ENCODE measurements at regions not wholly inside any gene's neighbourhood (a gene's known extent, or its start where the extent isn't known, plus 50 kb on each side); places are given as distances from the start of the nearest gene placed in this dataset.
A peak's percentile ranks its signal among the peaks of the same experiment; 100 is the strongest.

DNA sequence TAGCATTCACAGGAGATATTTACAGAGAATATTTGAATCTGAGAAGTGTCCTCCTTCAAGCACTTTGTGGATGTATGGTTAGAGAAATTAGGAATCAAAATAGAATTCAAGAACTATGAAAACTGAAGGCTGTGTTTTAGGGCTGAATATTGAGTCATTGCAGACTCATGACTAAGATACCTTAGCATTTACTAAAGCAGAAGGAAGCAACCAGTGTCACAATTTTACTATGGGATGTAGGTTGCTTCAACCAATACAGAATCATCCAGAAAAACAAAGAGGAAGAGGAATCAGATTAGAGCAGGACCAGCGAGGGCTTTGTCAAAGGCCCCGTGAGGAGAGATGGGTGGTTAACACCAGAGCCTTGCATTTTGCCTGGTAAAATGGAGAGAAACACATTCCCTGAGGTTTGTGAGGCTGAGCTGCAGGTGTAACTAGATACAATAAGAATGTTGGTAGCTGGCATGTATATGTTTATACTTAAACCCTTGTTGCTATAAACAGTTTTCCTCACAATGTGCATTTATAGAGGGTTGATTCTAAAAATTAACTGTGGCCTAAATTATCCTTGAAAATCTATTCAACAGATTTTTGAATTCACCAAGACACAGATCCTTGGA is 518.1 kb downstream of the AGTPBP1 start:
- intact Hi-C loops (cut with DNase I) = no loop called here
- TF ChIP-seq, protein P1, sequence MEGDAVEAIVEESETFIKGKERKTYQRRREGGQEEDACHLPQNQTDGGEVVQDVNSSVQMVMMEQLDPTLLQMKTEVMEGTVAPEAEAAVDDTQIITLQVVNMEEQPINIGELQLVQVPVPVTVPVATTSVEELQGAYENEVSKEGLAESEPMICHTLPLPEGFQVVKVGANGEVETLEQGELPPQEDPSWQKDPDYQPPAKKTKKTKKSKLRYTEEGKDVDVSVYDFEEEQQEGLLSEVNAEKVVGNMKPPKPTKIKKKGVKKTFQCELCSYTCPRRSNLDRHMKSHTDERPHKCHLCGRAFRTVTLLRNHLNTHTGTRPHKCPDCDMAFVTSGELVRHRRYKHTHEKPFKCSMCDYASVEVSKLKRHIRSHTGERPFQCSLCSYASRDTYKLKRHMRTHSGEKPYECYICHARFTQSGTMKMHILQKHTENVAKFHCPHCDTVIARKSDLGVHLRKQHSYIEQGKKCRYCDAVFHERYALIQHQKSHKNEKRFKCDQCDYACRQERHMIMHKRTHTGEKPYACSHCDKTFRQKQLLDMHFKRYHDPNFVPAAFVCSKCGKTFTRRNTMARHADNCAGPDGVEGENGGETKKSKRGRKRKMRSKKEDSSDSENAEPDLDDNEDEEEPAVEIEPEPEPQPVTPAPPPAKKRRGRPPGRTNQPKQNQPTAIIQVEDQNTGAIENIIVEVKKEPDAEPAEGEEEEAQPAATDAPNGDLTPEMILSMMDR (IDR thresholded peaks at IDR 0.05; ENCODE audit: borderline replicate concordance, extremely low read depth, insufficient read depth) = no peak
- no peak overlapping the region for H3K9ac ChIP-seq (ENCODE audit: low read length in 3 of 3)
- FAIRE-seq (no peak), DNase-seq (peak in 3 of 5 donors; percentile 33 to 68 (median 56))
- no peaks in the 10 kb centered on the region for H3K4me1 ChIP-seq (ENCODE audit: control insufficient read depth in 2 of 3, insufficient read depth in 2 of 3, low read depth in 1 of 3, low read length in 3 of 3)
- H3K36me3 ChIP-seq (ENCODE audit: control insufficient read depth in 2 of 3, insufficient read depth in 3 of 3, low read length in 3 of 3) = no peaks in the 10 kb centered on the region
- H3K9me3 ChIP-seq (ENCODE audit: control insufficient read depth in 2 of 3, insufficient read depth in 1 of 3, low read length in 3 of 3) = no peaks in the 10 kb centered on the region
- H3K27me3 ChIP-seq (ENCODE audit: control insufficient read depth, insufficient read depth, low read length) = no peaks in the 10 kb centered on the region
- no peak overlapping the region for H3K4me3 ChIP-seq (ENCODE audit: low read length in 3 of 3)
- no peak overlapping the region for H3K27ac ChIP-seq (ENCODE audit: low read depth in 2 of 2, low read length in 2 of 2)

DNA sequence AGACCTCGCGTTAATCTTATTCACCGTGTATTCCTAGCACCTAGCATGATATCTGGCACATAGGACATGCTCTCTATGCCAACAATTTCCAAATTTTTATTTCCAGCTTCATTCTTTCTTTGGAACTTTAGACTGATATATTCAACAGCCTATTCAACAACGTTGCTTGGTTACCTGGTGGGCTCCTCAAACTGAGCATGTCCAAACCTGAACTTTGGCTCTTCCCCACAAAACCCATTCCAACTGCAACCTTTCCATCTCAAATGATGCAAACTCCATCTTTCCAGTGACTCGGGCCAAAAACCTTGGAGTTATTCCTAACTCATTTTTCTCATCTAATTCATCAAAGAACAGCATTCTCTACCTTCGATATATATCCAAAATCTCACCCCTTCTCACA is 525.2 kb downstream of the AGTPBP1 start:
- no peaks in the 10 kb centered on the region for H3K4me1 ChIP-seq (ENCODE audit: control insufficient read depth in 2 of 3, insufficient read depth in 2 of 3, low read depth in 1 of 3, low read length in 3 of 3)
- no peaks in the 10 kb centered on the region for H3K9me3 ChIP-seq (ENCODE audit: control insufficient read depth in 2 of 3, insufficient read depth in 1 of 3, low read length in 3 of 3)
- TF ChIP-seq, protein P1 (IDR thresholded peaks at IDR 0.05; ENCODE audit: borderline replicate concordance, extremely low read depth, insufficient read depth) = no peak
- FAIRE-seq (no peak), DNase-seq (no peak)
- H3K4me3 ChIP-seq (ENCODE audit: low read length in 3 of 3) = no peak overlapping the region
- H3K27ac ChIP-seq (ENCODE audit: low read depth in 2 of 2, low read length in 2 of 2) = no peak overlapping the region
- H3K27me3 ChIP-seq (ENCODE audit: control insufficient read depth, insufficient read depth, low read length) = no peaks in the 10 kb centered on the region
- intact Hi-C loops (cut with DNase I) = no loop called here
- no peaks in the 10 kb centered on the region for H3K36me3 ChIP-seq (ENCODE audit: control insufficient read depth in 2 of 3, insufficient read depth in 3 of 3, low read length in 3 of 3)
- no peak overlapping the region for H3K9ac ChIP-seq (ENCODE audit: low read length in 3 of 3)

DNA sequence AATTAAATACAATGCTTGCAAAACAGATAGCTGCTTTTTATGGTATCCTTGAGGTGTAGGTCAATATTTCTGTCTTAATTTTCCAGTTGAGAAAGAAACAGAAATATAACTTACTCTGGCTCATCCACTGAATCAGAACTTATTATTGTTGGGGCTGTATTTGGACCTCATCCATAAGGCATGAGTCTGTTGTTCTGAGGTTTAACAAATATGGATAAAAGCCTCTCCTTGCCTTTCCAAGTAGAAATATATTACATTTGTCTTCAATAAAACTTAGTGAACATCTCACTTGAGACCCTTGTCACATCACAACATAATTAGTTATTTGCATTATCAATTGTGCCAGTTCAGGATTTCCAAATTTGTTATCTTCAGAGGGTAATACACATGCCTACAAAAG is 525.8 kb downstream of the AGTPBP1 start:
- intact Hi-C loops (cut with DNase I) = no loop called here
- DNase-seq (no peak), FAIRE-seq (no peak)
- Histone ChIP-seq H3K9me3 (ENCODE audit: control insufficient read depth in 2 of 3, insufficient read depth in 1 of 3, low read length in 3 of 3) (no peaks in the 10 kb centered on the region), H3K27me3 (ENCODE audit: control insufficient read depth, insufficient read depth, low read length) (no peaks in the 10 kb centered on the region), H3K36me3 (ENCODE audit: control insufficient read depth in 2 of 3, insufficient read depth in 3 of 3, low read length in 3 of 3) (no peaks in the 10 kb centered on the region), H3K9ac (ENCODE audit: low read length in 3 of 3) (no peak overlapping the region), H3K4me3 (ENCODE audit: low read length in 3 of 3) (no peak overlapping the region), H3K4me1 (ENCODE audit: control insufficient read depth in 2 of 3, insufficient read depth in 2 of 3, low read depth in 1 of 3, low read length in 3 of 3) (no peaks in the 10 kb centered on the region), H3K27ac (ENCODE audit: low read depth in 2 of 2, low read length in 2 of 2) (no peak overlapping the region)
- TF ChIP-seq, protein P1 (IDR thresholded peaks at IDR 0.05; ENCODE audit: borderline replicate concordance, extremely low read depth, insufficient read depth) = no peak

DNA sequence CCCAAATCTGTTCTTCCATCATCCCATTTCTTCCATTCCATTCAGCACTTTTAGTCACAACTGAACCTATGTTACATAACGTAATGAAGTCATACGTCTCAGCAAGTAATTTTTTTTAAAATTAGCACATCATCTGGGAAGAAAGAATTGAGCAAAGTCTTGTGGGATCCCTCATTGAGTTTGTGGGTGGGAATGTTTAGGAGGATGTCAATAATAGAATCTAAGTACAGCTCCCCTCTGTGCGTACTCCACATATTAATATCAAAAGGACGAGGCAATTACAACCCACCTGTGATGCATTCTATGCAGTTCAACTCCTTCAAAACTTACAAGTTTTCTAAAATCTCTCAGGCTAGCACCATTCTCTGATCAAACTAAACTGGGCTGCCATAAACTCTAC is 526.3 kb downstream of the AGTPBP1 start:
- H3K36me3 ChIP-seq (ENCODE audit: control insufficient read depth in 2 of 3, insufficient read depth in 3 of 3, low read length in 3 of 3) = no peaks in the 10 kb centered on the region
- intact Hi-C loops (cut with DNase I) = no loop called here

More for the DNA sequence above, 526.3 kb downstream of the AGTPBP1 start:
- H3K4me3 ChIP-seq (ENCODE audit: low read length in 3 of 3) = no peak overlapping the region
- TF ChIP-seq, protein P1 (IDR thresholded peaks at IDR 0.05; ENCODE audit: borderline replicate concordance, extremely low read depth, insufficient read depth) = no peak
- H3K27ac ChIP-seq (ENCODE audit: low read depth in 2 of 2, low read length in 2 of 2) = no peak overlapping the region
- H3K4me1 ChIP-seq (ENCODE audit: control insufficient read depth in 2 of 3, insufficient read depth in 2 of 3, low read depth in 1 of 3, low read length in 3 of 3) = no peaks in the 10 kb centered on the region
- FAIRE-seq (no peak), DNase-seq (no peak)
- H3K9ac ChIP-seq (ENCODE audit: low read length in 3 of 3) = no peak overlapping the region
- no peaks in the 10 kb centered on the region for H3K9me3 ChIP-seq (ENCODE audit: control insufficient read depth in 2 of 3, insufficient read depth in 1 of 3, low read length in 3 of 3)
- H3K27me3 ChIP-seq (ENCODE audit: control insufficient read depth, insufficient read depth, low read length) = no peaks in the 10 kb centered on the region
